Neural crest cell (in vitro differentiated cells): ENCODE measurements at regions not wholly inside any gene's neighbourhood (a gene's known extent, or its start where the extent isn't known, plus 50 kb on each side); places are given as distances from the start of the nearest gene placed in this dataset.

Experiments
- DNase-seq: peaks from one replicate; pipeline ENCODE4 v3.0.0; 2021; ENCODE audit warnings: low read depth, mixed read lengths, low spot score
- H3K27ac Mint-ChIP-seq: one replicate; pipeline ENCODE4 v1.8.0; 2021; ENCODE audit warnings: mild to moderate bottlenecking, mixed read lengths; ENCODE audit not compliant: unreplicated experiment
- H3K27me3 Mint-ChIP-seq: 2 replicates; pipeline ENCODE4 v1.8.0; 2021; ENCODE audit warnings: low read depth, mild to moderate bottlenecking, mixed read lengths
- H3K36me3 Mint-ChIP-seq: 2 replicates; pipeline ENCODE4 v1.8.0; 2021; ENCODE audit warnings: low read depth, mild to moderate bottlenecking, mixed read lengths
- H3K4me1 Mint-ChIP-seq: 2 replicates; pipeline ENCODE4 v1.8.0; 2021; ENCODE audit warnings: mixed read lengths
- H3K4me3 Mint-ChIP-seq: one replicate; pipeline ENCODE4 v1.8.0; 2021; ENCODE audit warnings: mild to moderate bottlenecking, mixed read lengths
- H3K9me3 Mint-ChIP-seq: 2 replicates; pipeline ENCODE4 v1.8.0; 2021; ENCODE audit warnings: mixed read lengths
- TF ChIP-seq, protein P1 (sequence below): fragments of 200-600 bp; sonication (generic); conservative IDR thresholded peaks from 2 replicates; pipeline ENCODE4 v1.5.0; 2021; ENCODE audit warnings: antibody characterized with exemption, mild to moderate bottlenecking

- Mint-ChIP-seq H3K36me3 (no peaks in the 10 kb centered on the region), H3K9me3 (no peaks in the 10 kb centered on the region), H3K27ac (no peak overlapping the region), H3K4me3 (no peak overlapping the region), H3K27me3 (peaks cover 27% of the 10 kb centered on the region), H3K4me1 (peaks cover 5% of the 10 kb centered on the region)
- TF ChIP-seq, protein P1, sequence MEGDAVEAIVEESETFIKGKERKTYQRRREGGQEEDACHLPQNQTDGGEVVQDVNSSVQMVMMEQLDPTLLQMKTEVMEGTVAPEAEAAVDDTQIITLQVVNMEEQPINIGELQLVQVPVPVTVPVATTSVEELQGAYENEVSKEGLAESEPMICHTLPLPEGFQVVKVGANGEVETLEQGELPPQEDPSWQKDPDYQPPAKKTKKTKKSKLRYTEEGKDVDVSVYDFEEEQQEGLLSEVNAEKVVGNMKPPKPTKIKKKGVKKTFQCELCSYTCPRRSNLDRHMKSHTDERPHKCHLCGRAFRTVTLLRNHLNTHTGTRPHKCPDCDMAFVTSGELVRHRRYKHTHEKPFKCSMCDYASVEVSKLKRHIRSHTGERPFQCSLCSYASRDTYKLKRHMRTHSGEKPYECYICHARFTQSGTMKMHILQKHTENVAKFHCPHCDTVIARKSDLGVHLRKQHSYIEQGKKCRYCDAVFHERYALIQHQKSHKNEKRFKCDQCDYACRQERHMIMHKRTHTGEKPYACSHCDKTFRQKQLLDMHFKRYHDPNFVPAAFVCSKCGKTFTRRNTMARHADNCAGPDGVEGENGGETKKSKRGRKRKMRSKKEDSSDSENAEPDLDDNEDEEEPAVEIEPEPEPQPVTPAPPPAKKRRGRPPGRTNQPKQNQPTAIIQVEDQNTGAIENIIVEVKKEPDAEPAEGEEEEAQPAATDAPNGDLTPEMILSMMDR, result peak; percentile 36
- no peak for DNase-seq
Observed at GRCh38 chr14:95979339-95980042, 59.7 kb upstream of the C14orf132 start.

GRCh38 chr14:95980402-95980801, 58.8 kb upstream of the C14orf132 start:
- TF ChIP-seq, protein P1, result no peak
- H3K27me3 Mint-ChIP-seq, result peaks cover 30% of the 10 kb centered on the region
- DNase-seq, result no peak
- H3K27ac Mint-ChIP-seq, result no peak overlapping the region
- no peaks in the 10 kb centered on the region for H3K36me3 Mint-ChIP-seq
- H3K4me3 Mint-ChIP-seq, result no peak overlapping the region
- H3K4me1 Mint-ChIP-seq, result peaks cover 5% of the 10 kb centered on the region
- no peaks in the 10 kb centered on the region for H3K9me3 Mint-ChIP-seq

- no peak overlapping the region for H3K27ac Mint-ChIP-seq
- peaks cover 30% of the 10 kb centered on the region for H3K27me3 Mint-ChIP-seq
- no peak for DNase-seq
- H3K4me1 Mint-ChIP-seq, result peaks cover 5% of the 10 kb centered on the region
- no peak overlapping the region for H3K4me3 Mint-ChIP-seq
- no peaks in the 10 kb centered on the region for H3K9me3 Mint-ChIP-seq
- H3K36me3 Mint-ChIP-seq, result no peaks in the 10 kb centered on the region
- TF ChIP-seq, protein P1, result no peak
Observed at GRCh38 chr14:95981965-95982364, 57.2 kb upstream of the C14orf132 start.

GRCh38 chr14:95984206-95984605, 55.0 kb upstream of the C14orf132 start:
- peaks cover 5% of the 10 kb centered on the region for H3K4me1 Mint-ChIP-seq
- peaks cover 30% of the 10 kb centered on the region for H3K27me3 Mint-ChIP-seq
- peaks cover 8% of the 10 kb centered on the region for H3K9me3 Mint-ChIP-seq
- H3K36me3 Mint-ChIP-seq, result no peaks in the 10 kb centered on the region
- H3K4me3 Mint-ChIP-seq, result no peak overlapping the region
- no peak overlapping the region for H3K27ac Mint-ChIP-seq
- no peak for DNase-seq
- TF ChIP-seq, protein P1, result no peak
